A673 (cell line): ENCODE measurements at regions not wholly inside any gene's neighbourhood (a gene's known extent, or its start where the extent isn't known, plus 50 kb on each side); places are given as distances from the start of the nearest gene placed in this dataset.

Experiments
- EZH2 ChIP-seq: fragments of 200-600 bp; sonication (generic); IDR thresholded peaks from 2 replicates; pipeline ENCODE4 v1.6.1; 2017; ENCODE audit warnings: borderline replicate concordance, low read depth, mild to moderate bottlenecking, mixed read lengths, antibody characterized with exemption, low read length; ENCODE audit not compliant: poor library complexity, severe bottlenecking
- TF ChIP-seq, protein P1 (sequence below): fragments of 300-800, 200-600 bp; sonication (generic); conservative IDR thresholded peaks from 2 replicates; pipeline ENCODE4 v1.5.1; 2017; ENCODE audit warnings: low read depth, mild to moderate bottlenecking, antibody characterized with exemption, low read length, moderate library complexity, mixed read lengths

- TF ChIP-seq, protein P1, sequence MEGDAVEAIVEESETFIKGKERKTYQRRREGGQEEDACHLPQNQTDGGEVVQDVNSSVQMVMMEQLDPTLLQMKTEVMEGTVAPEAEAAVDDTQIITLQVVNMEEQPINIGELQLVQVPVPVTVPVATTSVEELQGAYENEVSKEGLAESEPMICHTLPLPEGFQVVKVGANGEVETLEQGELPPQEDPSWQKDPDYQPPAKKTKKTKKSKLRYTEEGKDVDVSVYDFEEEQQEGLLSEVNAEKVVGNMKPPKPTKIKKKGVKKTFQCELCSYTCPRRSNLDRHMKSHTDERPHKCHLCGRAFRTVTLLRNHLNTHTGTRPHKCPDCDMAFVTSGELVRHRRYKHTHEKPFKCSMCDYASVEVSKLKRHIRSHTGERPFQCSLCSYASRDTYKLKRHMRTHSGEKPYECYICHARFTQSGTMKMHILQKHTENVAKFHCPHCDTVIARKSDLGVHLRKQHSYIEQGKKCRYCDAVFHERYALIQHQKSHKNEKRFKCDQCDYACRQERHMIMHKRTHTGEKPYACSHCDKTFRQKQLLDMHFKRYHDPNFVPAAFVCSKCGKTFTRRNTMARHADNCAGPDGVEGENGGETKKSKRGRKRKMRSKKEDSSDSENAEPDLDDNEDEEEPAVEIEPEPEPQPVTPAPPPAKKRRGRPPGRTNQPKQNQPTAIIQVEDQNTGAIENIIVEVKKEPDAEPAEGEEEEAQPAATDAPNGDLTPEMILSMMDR, result no peak
- no peak for TF ChIP-seq EZH2
Measured at GRCh38 chr6:103707596-103708325, 1152.0 kb downstream of the HACE1 start.
